ENCODE measurements at regions not wholly inside any gene's neighbourhood (a gene's known extent, or its start where the extent isn't known, plus 50 kb on each side); places are given as distances from the start of the nearest gene placed in this dataset.

GRCh38 chr3:46112984-46113383 lies 85.7 kb upstream of the XCR1 start:
- no peak for DNase-seq

GRCh38 chr3:46112296-46112695 lies 85.0 kb upstream of the XCR1 start:
- no peak for DNase-seq

- no peak for DNase-seq
These were observed 83.6 kb upstream of the XCR1 start for GRCh38 chr3:46110701-46111493.

- no peak for DNase-seq
These were observed 80.4 kb upstream of the XCR1 start for GRCh38 chr3:46107682-46108081.

GRCh38 chr3:46105306-46105919 lies 78.1 kb upstream of the XCR1 start:
- DNase-seq = no peak

- no peak for DNase-seq
These were observed 77.4 kb upstream of the XCR1 start for GRCh38 chr3:46104706-46105105.

- no peak for DNase-seq
These were observed 75.5 kb upstream of the XCR1 start for GRCh38 chr3:46102780-46103130.

- no peak for DNase-seq
These were observed 74.9 kb upstream of the XCR1 start for GRCh38 chr3:46102059-46102779.

GRCh38 chr3:46100812-46101211 lies 73.5 kb upstream of the XCR1 start:
- no peak for DNase-seq

- peak; percentile 47 to 50 for DNase-seq
These were observed 71.1 kb upstream of the XCR1 start for GRCh38 chr3:46098319-46098761.

- peak; percentile 44 for DNase-seq
These were observed 70.5 kb upstream of the XCR1 start for GRCh38 chr3:46097691-46098241.

GRCh38 chr3:46096781-46097180 lies 69.5 kb upstream of the XCR1 start:
- no peak for DNase-seq

- no peak for DNase-seq
These were observed 69.1 kb upstream of the XCR1 start for GRCh38 chr3:46096336-46096735.

- DNase-seq = no peak
These were observed 68.0 kb upstream of the XCR1 start for GRCh38 chr3:46095307-46095706.

GRCh38 chr3:46094506-46094905 lies 67.2 kb upstream of the XCR1 start:
- DNase-seq = no peak

GRCh38 chr3:46093966-46094365 lies 66.7 kb upstream of the XCR1 start:
- no peak for DNase-seq

GRCh38 chr3:46093327-46093942 lies 66.2 kb upstream of the XCR1 start:
- no peak for DNase-seq

- no peak for DNase-seq
These were observed 65.4 kb upstream of the XCR1 start for GRCh38 chr3:46092702-46093080.

GRCh38 chr3:46091741-46092701 lies 64.7 kb upstream of the XCR1 start:
- DNase-seq = no peak

- DNase-seq = no peak
These were observed 63.8 kb upstream of the XCR1 start for GRCh38 chr3:46091046-46091445.

- DNase-seq = no peak
These were observed 62.9 kb upstream of the XCR1 start for GRCh38 chr3:46090161-46090591.

All from stimulated activated CD4-positive, alpha-beta T cell treated with anti-CD3 and anti-CD28 coated beads, Interleukin-2, amount 100 ng/mL, for 24 hours (primary cell).